ENCODE measurements at regions not wholly inside any gene's neighbourhood (a gene's known extent, or its start where the extent isn't known, plus 50 kb on each side); places are given as distances from the start of the nearest gene placed in this dataset.

GRCh38 chr20:57857118-57857517 lies 147.3 kb upstream of the PMEPA1 start:
- intact Hi-C loops (cut with micrococcal nuclease) = no loop called here
- no peak overlapping the region for H3K4me2 ChIP-seq (ENCODE audit: low read length)
- no peak for ATAC-seq
- DNase-seq (ENCODE audit: low read depth, low spot score) = no peak
- POLR2A ChIA-PET = no interaction called here
- RAD21 ChIA-PET (ENCODE audit: low non-redundant PET in 1 of 2, low total read pairs in 2 of 2, uncharacterized antibody in 2 of 2, unreplicated experiment in 2 of 2) = no interaction called here
- CTCF ChIA-PET = no interaction called here
- H3K36me3 ChIP-seq (ENCODE audit: control insufficient read depth in 1 of 2, insufficient read depth in 2 of 2, low read length in 2 of 2) = no peaks in the 10 kb centered on the region
- no peaks in the 10 kb centered on the region for H3K79me2 ChIP-seq (ENCODE audit: insufficient read depth, low read length)
- no peaks in the 10 kb centered on the region for H3K9me3 ChIP-seq (ENCODE audit: control insufficient read depth in 1 of 2, insufficient read depth in 1 of 2, low read depth in 1 of 2, low read length in 2 of 2)
- no peaks in the 10 kb centered on the region for H3K4me1 ChIP-seq (ENCODE audit: control insufficient read depth in 1 of 2, insufficient read depth in 2 of 2, low read length in 2 of 2)
- peaks cover 57% of the 10 kb centered on the region for H3K27me3 ChIP-seq (ENCODE audit: insufficient read depth, low read length)
- no TSS peak for BruUV-seq (replicated peaks)
- H2AFZ ChIP-seq (ENCODE audit: low read depth, low read length, poor library complexity, severe bottlenecking) = no peak overlapping the region
- H3K9ac ChIP-seq (ENCODE audit: low read length) = no peak overlapping the region
- H3K27ac ChIP-seq (ENCODE audit: low read depth, low read length) = no peak overlapping the region
- H4K20me1 ChIP-seq (ENCODE audit: insufficient read depth) = no peaks in the 10 kb centered on the region
- H3K9me2 ChIP-seq (ENCODE audit: insufficient read depth) = no peaks in the 10 kb centered on the region
- H3K4me3 ChIP-seq (replicated peaks in 1 of 2; ENCODE audit: low read depth in 1 of 2, low read length in 2 of 2) = no peak overlapping the region
- TF ChIP-seq CTCF (IDR thresholded peaks at IDR 0.05 in 2 of 3, conservative IDR thresholded peaks at IDR 0.05 in 1 of 3; ENCODE audit: borderline replicate concordance in 1 of 3, insufficient read depth in 1 of 3, low read depth in 2 of 3, low read length in 2 of 3) (no peak), SIN3A (IDR thresholded peaks at IDR 0.05; ENCODE audit: low read depth) (no peak), EZH2 (IDR thresholded peaks at IDR 0.05) (no peak), JUND (IDR thresholded peaks at IDR 0.05) (no peak), ATF3 (IDR thresholded peaks at IDR 0.05) (no peak), POLR2AphosphoS5 (IDR thresholded peaks at IDR 0.05; ENCODE audit: low read depth, low read length) (no peak), CBX3 (IDR thresholded peaks at IDR 0.05; ENCODE audit: low read depth) (no peak), ZNF274 (IDR thresholded peaks at IDR 0.05; ENCODE audit: low read depth, low read length) (no peak), YY1 (IDR thresholded peaks at IDR 0.05; ENCODE audit: extremely low read depth, insufficient replicate concordance, low read depth, low read length) (no peak), ZFX (IDR thresholded peaks at IDR 0.05) (no peak), POLR2A (IDR thresholded peaks at IDR 0.05; ENCODE audit: borderline replicate concordance, extremely low read depth, insufficient read depth, insufficient read length) (no peak), FOSL1 (IDR thresholded peaks at IDR 0.05; ENCODE audit: low read depth) (no peak), ZBTB33 (IDR thresholded peaks at IDR 0.05; ENCODE audit: extremely low read depth, insufficient replicate concordance, low read length) (no peak), SRF (IDR thresholded peaks at IDR 0.05; ENCODE audit: low read depth) (no peak), RAD21 (IDR thresholded peaks at IDR 0.05; ENCODE audit: low read depth) (no peak), EZH2phosphoT487 (IDR thresholded peaks at IDR 0.05; ENCODE audit: borderline replicate concordance) (no peak)

Data from HCT116 (cell line).